ENCODE measurements at regions not wholly inside any gene's neighbourhood (a gene's known extent, or its start where the extent isn't known, plus 50 kb on each side); places are given as distances from the start of the nearest gene placed in this dataset.

- no peak for FAIRE-seq
- intact Hi-C loops (cut with DNase I), result no loop called here
Measured at GRCh38 chrX:69069086-69069445, 96.2 kb downstream of the PJA1 start.

GRCh38 chrX:69068301-69069085, 96.8 kb downstream of the PJA1 start:
- no peak for TF ChIP-seq CTCF (IDR thresholded peaks at IDR 0.05; ENCODE audit: borderline replicate concordance, extremely low read depth, insufficient read depth)
- H3K9me3 ChIP-seq (ENCODE audit: control insufficient read depth in 2 of 3, insufficient read depth in 1 of 3, low read length in 3 of 3), result no peaks in the 10 kb centered on the region
- FAIRE-seq (no peak), DNase-seq (peak in 1 of 5 donors; percentile 69)
- no peak overlapping the region for H3K4me3 ChIP-seq (ENCODE audit: low read length in 3 of 3)
- H3K36me3 ChIP-seq (ENCODE audit: control insufficient read depth in 2 of 3, insufficient read depth in 3 of 3, low read length in 3 of 3), result no peaks in the 10 kb centered on the region
- H3K4me1 ChIP-seq (ENCODE audit: control insufficient read depth in 2 of 3, insufficient read depth in 2 of 3, low read depth in 1 of 3, low read length in 3 of 3), result peaks cover 0 to 2% (median 0%) of the 10 kb centered on the region in 3 donors
- no peak overlapping the region for H3K9ac ChIP-seq (ENCODE audit: low read length in 3 of 3)
- H3K27ac ChIP-seq (ENCODE audit: low read depth in 2 of 2, low read length in 2 of 2), result no peak overlapping the region
- no peaks in the 10 kb centered on the region for H3K27me3 ChIP-seq (ENCODE audit: control insufficient read depth, insufficient read depth, low read length)
- intact Hi-C loops (cut with DNase I), result no loop called here

More at GRCh38 chrX:69069086-69069445, 96.2 kb downstream of the PJA1 start:
- Histone ChIP-seq H3K27me3 (ENCODE audit: control insufficient read depth, insufficient read depth, low read length) (peaks cover 2% of the 10 kb centered on the region), H3K4me1 (ENCODE audit: control insufficient read depth in 2 of 3, insufficient read depth in 2 of 3, low read depth in 1 of 3, low read length in 3 of 3) (peaks cover 0 to 2% (median 0%) of the 10 kb centered on the region in 3 donors), H3K27ac (ENCODE audit: low read depth in 2 of 2, low read length in 2 of 2) (no peak overlapping the region), H3K4me3 (ENCODE audit: low read length in 3 of 3) (no peak overlapping the region), H3K9me3 (ENCODE audit: control insufficient read depth in 2 of 3, insufficient read depth in 1 of 3, low read length in 3 of 3) (no peaks in the 10 kb centered on the region), H3K36me3 (ENCODE audit: control insufficient read depth in 2 of 3, insufficient read depth in 3 of 3, low read length in 3 of 3) (no peaks in the 10 kb centered on the region), H3K9ac (ENCODE audit: low read length in 3 of 3) (no peak overlapping the region)
- TF ChIP-seq CTCF (IDR thresholded peaks at IDR 0.05; ENCODE audit: borderline replicate concordance, extremely low read depth, insufficient read depth), result no peak
- DNase-seq, result no peak

- Histone ChIP-seq H3K4me3 (ENCODE audit: low read length in 3 of 3) (no peak overlapping the region), H3K9ac (ENCODE audit: low read length in 3 of 3) (no peak overlapping the region), H3K27ac (ENCODE audit: low read depth in 2 of 2, low read length in 2 of 2) (no peak overlapping the region), H3K27me3 (ENCODE audit: control insufficient read depth, insufficient read depth, low read length) (no peaks in the 10 kb centered on the region), H3K4me1 (ENCODE audit: control insufficient read depth in 2 of 3, insufficient read depth in 2 of 3, low read depth in 1 of 3, low read length in 3 of 3) (peaks cover 0 to 2% (median 0%) of the 10 kb centered on the region in 3 donors), H3K36me3 (ENCODE audit: control insufficient read depth in 2 of 3, insufficient read depth in 3 of 3, low read length in 3 of 3) (no peaks in the 10 kb centered on the region), H3K9me3 (ENCODE audit: control insufficient read depth in 2 of 3, insufficient read depth in 1 of 3, low read length in 3 of 3) (no peaks in the 10 kb centered on the region)
- FAIRE-seq, result no peak
- no peak for TF ChIP-seq CTCF (IDR thresholded peaks at IDR 0.05; ENCODE audit: borderline replicate concordance, extremely low read depth, insufficient read depth)
- no peak for DNase-seq
- intact Hi-C loops (cut with DNase I), result no loop called here
Measured at GRCh38 chrX:69067841-69068240, 97.4 kb downstream of the PJA1 start.
